Activated T-cell treated with anti-CD3 and anti-CD28 coated beads, Interleukin-2, amount 50 U/mL, for 72 hours (primary cell): ENCODE measurements at regions not wholly inside any gene's neighbourhood (a gene's known extent, or its start where the extent isn't known, plus 50 kb on each side); places are given as distances from the start of the nearest gene placed in this dataset.

Experiments
- ATAC-seq, 2 donors: fragments of 150-1000 bp; cut with Tn5 transposase; replicated peaks in 1 of 2; 2 replicates each; pipeline ENCODE4 v1.10.0; 2021; ENCODE audit warnings: moderate library complexity in 2 of 2, mild to moderate bottlenecking in 1 of 2
- DNase-seq, 2 donors: peaks; one replicate each; pipeline ENCODE4 v3.0.0; 2021 to 2022; ENCODE audit warnings: mixed read lengths in 1 of 2
- H3K27ac Mint-ChIP-seq: one replicate; pipeline ENCODE4 v1.8.0; 2022; ENCODE audit warnings: mild to moderate bottlenecking, moderate library complexity, mixed read lengths
- H3K27me3 Mint-ChIP-seq: one replicate; pipeline ENCODE4 v1.8.0; 2022; ENCODE audit warnings: low read depth, mixed read lengths
- H3K36me3 Mint-ChIP-seq, 2 donors: one replicate each; pipeline ENCODE4 v1.8.0; 2022; ENCODE audit warnings: mixed read lengths in 2 of 2, mild to moderate bottlenecking in 1 of 2; ENCODE audit not compliant: insufficient read depth in 2 of 2
- H3K4me1 Mint-ChIP-seq: one replicate; pipeline ENCODE4 v1.8.0; 2022; ENCODE audit warnings: low read depth, mixed read lengths
- H3K4me3 Mint-ChIP-seq, 2 donors: one replicate each; pipeline ENCODE4 v1.8.0; 2022; ENCODE audit warnings: mild to moderate bottlenecking in 2 of 2, mixed read lengths in 2 of 2, moderate library complexity in 2 of 2
- H3K9me3 Mint-ChIP-seq, 2 donors: one replicate each; pipeline ENCODE4 v1.8.0; 2022; ENCODE audit warnings: mixed read lengths in 2 of 2

DNA sequence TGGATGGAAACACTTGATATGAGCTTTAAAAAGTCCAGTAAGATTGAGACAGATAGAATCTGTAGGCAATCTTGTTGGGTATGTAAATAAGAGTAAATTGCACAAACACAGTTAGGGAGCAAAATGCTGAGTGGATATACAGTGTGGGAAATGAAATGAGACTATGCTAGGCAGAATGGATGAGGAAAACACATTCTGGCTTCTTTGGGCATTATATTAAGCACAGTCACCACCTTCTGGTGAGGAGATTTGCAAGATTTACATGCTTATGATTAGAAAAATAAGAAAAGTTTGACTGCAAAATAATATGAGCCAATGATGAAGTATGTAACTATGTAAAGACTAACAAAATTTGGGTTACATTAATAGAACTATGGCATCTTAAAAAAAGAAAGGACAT lies 2165.0 kb upstream of the CELF4 start:
- no peak overlapping the region for H3K27ac Mint-ChIP-seq
- ATAC-seq = no peak
- H3K4me3 Mint-ChIP-seq = no peak overlapping the region
- H3K4me1 Mint-ChIP-seq = no peaks in the 10 kb centered on the region
- DNase-seq = no peak
- H3K36me3 Mint-ChIP-seq = peaks cover 0 to 1% of the 10 kb centered on the region in 2 donors
- no peaks in the 10 kb centered on the region for H3K27me3 Mint-ChIP-seq
- H3K9me3 Mint-ChIP-seq = peaks cover 4 to 9% of the 10 kb centered on the region in 2 donors

DNA sequence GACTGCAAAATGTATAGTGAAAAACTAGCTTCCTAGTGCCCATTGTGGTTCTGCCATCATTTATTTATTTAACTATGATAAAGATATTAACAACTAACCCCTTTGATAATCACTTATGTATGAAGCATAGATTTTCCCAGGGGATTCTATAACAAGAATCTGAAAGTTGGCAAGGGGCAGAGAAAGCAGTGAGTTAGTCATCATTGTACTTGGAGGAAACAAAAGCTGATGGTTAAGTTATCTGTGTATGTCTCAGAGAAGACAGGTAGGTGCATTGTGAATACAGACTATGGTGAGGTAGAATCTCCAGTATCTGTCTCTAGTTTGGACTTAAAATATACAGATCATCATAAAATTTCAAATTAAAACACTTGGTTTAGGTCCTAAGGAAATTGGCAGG lies 2159.1 kb upstream of the CELF4 start:
- H3K27me3 Mint-ChIP-seq = no peaks in the 10 kb centered on the region
- no peak overlapping the region for H3K4me3 Mint-ChIP-seq
- ATAC-seq (no peak), DNase-seq (no peak)
- H3K4me1 Mint-ChIP-seq = no peaks in the 10 kb centered on the region
- no peak overlapping the region for H3K27ac Mint-ChIP-seq
- no peaks in the 10 kb centered on the region for H3K36me3 Mint-ChIP-seq
- peaks cover 0 to 5% of the 10 kb centered on the region in 2 donors for H3K9me3 Mint-ChIP-seq

DNA sequence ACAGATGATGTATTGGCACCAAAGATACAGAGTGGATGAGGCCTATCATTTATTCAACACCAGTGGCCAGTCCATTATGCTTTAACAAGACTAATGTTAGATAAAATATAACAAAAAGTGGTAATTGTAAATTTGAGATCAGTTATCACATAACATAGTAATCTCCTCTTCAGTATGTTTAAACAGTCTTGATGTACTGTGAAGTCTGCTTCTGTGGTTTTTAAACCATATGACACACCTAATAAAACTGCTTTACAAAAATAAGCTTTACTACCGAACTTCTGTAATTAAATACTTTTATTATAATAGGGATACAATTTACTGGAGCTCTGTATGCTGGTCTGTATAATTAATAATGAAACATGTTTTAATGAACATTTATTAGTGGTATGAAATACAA lies 2156.1 kb upstream of the CELF4 start:
- Mint-ChIP-seq H3K27ac (no peak overlapping the region), H3K4me1 (no peaks in the 10 kb centered on the region), H3K36me3 (no peaks in the 10 kb centered on the region), H3K9me3 (peaks cover 3 to 7% of the 10 kb centered on the region in 2 donors), H3K4me3 (no peak overlapping the region), H3K27me3 (no peaks in the 10 kb centered on the region)
- DNase-seq (no peak), ATAC-seq (no peak)

DNA sequence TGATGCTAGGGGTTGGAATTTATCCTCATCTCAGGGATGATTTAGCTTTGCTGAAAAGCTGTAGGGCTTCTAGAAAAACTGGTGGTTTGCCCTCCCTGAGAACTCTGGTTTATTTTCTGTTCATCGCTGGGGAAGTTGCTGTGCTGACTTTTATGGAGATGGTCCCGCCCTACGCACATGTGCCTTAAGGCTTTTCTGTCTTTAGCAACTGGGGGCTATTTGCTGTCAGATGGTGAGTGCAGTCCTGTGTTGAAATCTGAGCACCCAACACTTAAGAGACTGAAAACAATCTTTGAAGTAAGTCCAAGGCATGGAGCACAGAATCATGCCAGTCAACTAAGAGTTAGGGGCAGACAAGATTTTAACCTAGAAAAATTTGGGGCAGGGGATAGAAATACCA lies 2148.4 kb upstream of the CELF4 start:
- Mint-ChIP-seq H3K27me3 (no peaks in the 10 kb centered on the region), H3K27ac (no peak overlapping the region), H3K36me3 (no peaks in the 10 kb centered on the region), H3K4me1 (no peaks in the 10 kb centered on the region), H3K9me3 (peaks cover 2 to 6% of the 10 kb centered on the region in 2 donors), H3K4me3 (no peak overlapping the region)
- ATAC-seq (no peak), DNase-seq (no peak)

DNA sequence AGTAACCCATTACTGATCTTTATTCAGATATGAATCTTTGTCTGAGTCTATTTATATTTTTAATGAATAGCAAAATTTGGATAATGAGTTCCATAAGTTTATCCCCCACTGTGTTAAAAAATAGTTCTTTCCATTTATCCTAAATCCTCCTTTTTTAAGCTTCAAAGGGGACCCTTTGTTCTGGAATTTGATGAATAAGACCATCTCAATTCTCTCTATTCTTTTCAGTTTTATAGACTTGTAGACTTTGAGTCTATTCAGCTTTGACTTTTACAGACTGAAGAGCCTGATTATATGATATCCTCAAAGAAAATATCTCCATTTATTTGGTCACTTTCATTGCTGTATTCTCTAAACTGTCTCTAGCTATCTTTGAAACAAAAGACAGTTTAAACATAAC lies 2146.1 kb upstream of the CELF4 start:
- DNase-seq (no peak), ATAC-seq (no peak)
- Mint-ChIP-seq H3K36me3 (no peaks in the 10 kb centered on the region), H3K4me3 (no peak overlapping the region), H3K4me1 (no peaks in the 10 kb centered on the region), H3K27me3 (no peaks in the 10 kb centered on the region), H3K9me3 (peaks cover 3 to 4% of the 10 kb centered on the region in 2 donors), H3K27ac (no peak overlapping the region)

DNA sequence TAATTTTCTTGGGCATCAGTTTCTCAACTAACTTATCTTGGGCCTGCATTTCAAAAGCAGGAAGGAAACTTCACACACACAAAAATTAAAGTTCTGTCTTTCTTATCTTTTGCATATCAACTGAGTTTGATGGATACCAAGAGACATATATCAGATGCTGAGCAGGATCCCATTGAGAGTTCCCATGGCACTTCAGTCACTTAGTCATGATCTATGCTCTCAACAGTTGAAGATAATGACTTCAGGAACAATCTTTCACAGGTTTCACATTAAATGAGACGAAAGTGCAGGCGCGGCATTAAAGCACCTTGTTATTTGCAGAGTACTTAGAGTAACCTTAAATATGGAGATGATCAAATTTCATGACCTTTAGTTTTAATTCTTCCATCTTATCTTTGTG lies 2139.8 kb upstream of the CELF4 start:
- H3K4me3 Mint-ChIP-seq = no peak overlapping the region

DNA sequence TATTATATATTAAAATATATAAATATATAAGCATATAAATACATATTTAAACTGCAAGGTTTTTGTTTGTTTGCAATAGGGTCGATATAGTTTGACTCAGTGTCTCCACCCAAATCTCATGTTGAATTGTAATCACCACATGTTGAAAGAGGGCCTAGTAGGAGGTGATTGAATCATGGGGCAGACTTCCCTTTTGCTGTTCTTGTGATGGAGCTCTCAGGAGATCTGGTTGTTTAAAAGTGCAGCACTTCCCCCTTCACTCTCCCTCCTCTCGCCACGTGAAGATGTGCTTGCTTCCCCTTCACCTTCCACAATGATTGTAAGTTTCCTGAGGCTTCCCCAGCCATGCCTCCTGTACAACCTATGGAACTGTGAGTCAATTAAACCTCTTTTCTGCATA lies 2137.3 kb upstream of the CELF4 start:
- DNase-seq = no peak
- Mint-ChIP-seq H3K27me3 (no peaks in the 10 kb centered on the region), H3K4me1 (no peaks in the 10 kb centered on the region), H3K4me3 (no peak overlapping the region), H3K9me3 (peaks cover 2% of the 10 kb centered on the region in 2 donors), H3K36me3 (no peaks in the 10 kb centered on the region), H3K27ac (no peak overlapping the region)
- ATAC-seq = no peak

More for the DNA sequence above, 2139.8 kb upstream of the CELF4 start:
- DNase-seq (no peak), ATAC-seq (no peak)
- Mint-ChIP-seq H3K36me3 (no peaks in the 10 kb centered on the region), H3K27me3 (no peaks in the 10 kb centered on the region), H3K27ac (no peak overlapping the region), H3K9me3 (peaks cover 2 to 3% of the 10 kb centered on the region in 2 donors), H3K4me1 (no peaks in the 10 kb centered on the region)

DNA sequence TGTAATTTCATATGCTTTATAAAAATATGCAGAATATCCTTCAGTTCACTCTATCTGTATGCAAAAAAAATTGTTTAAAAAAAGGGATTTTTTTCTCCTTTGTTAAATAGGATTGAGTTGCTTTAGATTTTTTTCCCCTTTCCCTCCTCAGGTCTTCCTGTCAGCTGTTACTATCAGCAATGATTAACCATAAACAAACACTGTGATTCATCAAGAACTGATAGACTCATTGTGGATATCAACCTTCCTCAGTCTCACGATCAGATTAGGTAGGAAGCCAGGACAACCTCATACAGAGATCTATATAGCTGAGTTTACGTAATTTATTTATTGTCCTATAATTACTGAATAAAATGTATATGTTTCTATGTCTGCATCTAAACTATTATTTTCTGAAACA lies 2136.2 kb upstream of the CELF4 start:
- no peaks in the 10 kb centered on the region for H3K36me3 Mint-ChIP-seq
- H3K4me1 Mint-ChIP-seq = no peaks in the 10 kb centered on the region
- ATAC-seq = no peak

DNA sequence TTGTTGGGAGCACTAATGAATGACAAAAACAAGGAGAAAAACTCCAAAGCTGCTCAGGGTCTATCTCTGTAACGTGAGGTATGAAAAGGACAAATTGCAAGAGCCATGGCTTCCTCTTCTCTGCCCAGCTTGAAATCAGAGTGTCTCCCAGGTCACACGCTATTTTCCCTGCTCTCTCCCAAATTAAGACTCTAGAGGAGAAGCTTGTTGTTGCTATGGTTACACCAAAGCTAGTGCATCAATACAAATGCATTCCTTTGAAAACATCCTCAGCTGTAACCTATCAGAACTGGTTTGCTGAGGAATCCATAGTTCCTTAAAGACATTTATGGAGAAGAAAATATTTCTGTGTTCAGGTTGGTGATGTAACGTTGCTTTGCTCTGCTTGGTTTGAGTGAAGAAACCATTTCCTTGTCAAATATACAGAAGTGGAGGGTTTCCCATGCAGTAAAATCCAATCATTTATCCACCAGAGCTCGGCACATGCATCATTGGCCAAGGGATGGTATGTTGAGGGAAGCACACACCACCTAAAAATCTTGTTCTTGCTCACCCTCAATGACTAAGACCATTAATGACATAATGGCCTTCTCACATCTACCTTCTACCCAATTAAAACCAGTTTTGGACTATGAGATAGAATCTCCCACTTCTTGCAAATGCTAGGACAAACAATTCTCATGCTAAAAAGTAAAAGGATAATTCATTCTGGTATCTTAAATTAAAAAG lies 2135.6 kb upstream of the CELF4 start:
- H3K27me3 Mint-ChIP-seq = no peaks in the 10 kb centered on the region
- ATAC-seq (no peak), DNase-seq (no peak)
- H3K4me1 Mint-ChIP-seq = no peaks in the 10 kb centered on the region
- no peak overlapping the region for H3K4me3 Mint-ChIP-seq
- no peak overlapping the region for H3K27ac Mint-ChIP-seq
- peaks cover 2 to 3% of the 10 kb centered on the region in 2 donors for H3K9me3 Mint-ChIP-seq
- no peaks in the 10 kb centered on the region for H3K36me3 Mint-ChIP-seq

More for the DNA sequence above, 2136.2 kb upstream of the CELF4 start:
- no peaks in the 10 kb centered on the region for H3K27me3 Mint-ChIP-seq
- no peak overlapping the region for H3K4me3 Mint-ChIP-seq
- no peak for DNase-seq
- H3K27ac Mint-ChIP-seq = no peak overlapping the region
- H3K9me3 Mint-ChIP-seq = peaks cover 2% of the 10 kb centered on the region in 2 donors

DNA sequence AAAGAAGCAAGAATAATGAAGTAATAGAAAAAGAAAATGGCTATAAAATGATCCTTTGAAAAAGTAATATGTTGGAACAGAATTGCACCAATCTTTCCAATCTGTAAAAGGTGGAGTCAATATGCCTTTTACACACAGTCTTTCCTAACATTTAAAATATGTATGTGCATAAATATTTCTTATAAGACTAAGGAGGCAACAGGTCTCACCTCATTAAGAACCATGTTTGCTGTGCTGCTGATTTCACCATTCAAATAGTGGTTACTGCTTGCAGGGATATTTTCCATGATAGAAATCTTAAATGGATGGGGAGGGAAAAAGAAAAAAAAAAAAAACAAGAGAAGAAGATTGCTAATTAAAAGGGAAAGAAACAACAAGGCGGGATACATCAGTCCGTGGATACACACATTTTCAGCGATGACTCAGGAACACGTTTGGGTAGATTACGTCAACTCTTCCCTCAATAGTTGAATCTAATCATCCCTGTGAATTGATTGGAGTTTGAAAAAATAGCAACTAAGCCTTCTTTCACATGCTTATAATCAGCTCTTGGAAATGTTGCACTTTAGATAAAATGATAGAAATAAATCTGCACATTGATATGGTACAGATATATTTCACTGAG lies 2133.9 kb upstream of the CELF4 start:
- ATAC-seq (no peak), DNase-seq (no peak)
- Mint-ChIP-seq H3K4me1 (no peaks in the 10 kb centered on the region), H3K9me3 (peaks cover 2 to 10% of the 10 kb centered on the region in 2 donors), H3K27me3 (no peaks in the 10 kb centered on the region), H3K36me3 (no peaks in the 10 kb centered on the region), H3K27ac (no peak overlapping the region), H3K4me3 (no peak overlapping the region)

DNA sequence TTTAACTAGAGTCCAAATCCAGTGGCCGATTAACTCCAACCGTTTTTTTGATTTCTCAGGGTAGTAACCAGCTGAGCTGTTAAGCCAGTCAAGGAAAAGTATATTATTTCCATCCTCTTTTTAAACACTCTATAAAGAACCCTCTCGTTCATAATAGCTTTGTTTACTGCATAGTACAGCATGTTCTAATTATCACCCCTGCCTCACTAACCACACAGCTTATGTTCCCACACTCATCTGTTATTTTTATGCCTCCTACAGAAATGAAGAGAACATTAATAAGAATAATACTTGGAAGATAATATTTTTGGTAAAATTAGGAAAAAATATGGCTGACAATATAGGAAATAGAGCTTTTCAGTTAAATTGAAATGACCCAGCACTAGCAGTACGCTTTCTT lies 2132.8 kb upstream of the CELF4 start:
- H3K36me3 Mint-ChIP-seq = no peaks in the 10 kb centered on the region
- no peak for ATAC-seq

DNA sequence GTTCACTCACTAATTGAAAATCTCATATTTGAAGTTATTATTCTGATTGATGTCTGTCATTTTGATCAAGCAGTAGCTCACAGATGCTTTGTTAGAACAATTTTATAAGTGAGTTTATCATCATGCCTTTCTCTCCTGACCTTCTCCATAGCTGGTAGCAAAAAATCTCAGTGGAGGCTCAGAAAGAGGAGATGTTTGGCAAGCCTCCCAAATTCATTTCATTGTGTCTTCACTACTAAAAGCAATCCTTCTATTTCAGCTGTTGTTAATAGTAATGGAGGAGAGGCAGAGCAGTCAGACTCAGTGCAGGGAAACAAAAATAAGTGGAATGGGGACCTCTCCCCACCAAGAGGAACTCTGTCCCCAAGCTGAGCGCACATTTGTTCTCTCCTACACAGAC lies 2127.8 kb upstream of the CELF4 start:
- no peaks in the 10 kb centered on the region for H3K36me3 Mint-ChIP-seq
- H3K4me1 Mint-ChIP-seq = no peaks in the 10 kb centered on the region
- ATAC-seq = no peak
- H3K9me3 Mint-ChIP-seq = peaks cover 0 to 9% of the 10 kb centered on the region in 2 donors
- no peak overlapping the region for H3K4me3 Mint-ChIP-seq
- no peak overlapping the region for H3K27ac Mint-ChIP-seq
- DNase-seq = no peak
- H3K27me3 Mint-ChIP-seq = no peaks in the 10 kb centered on the region

More for the DNA sequence above, 2132.8 kb upstream of the CELF4 start:
- no peak overlapping the region for H3K4me3 Mint-ChIP-seq
- H3K4me1 Mint-ChIP-seq = no peaks in the 10 kb centered on the region
- no peak overlapping the region for H3K27ac Mint-ChIP-seq
- H3K27me3 Mint-ChIP-seq = no peaks in the 10 kb centered on the region
- no peak for DNase-seq
- H3K9me3 Mint-ChIP-seq = peaks cover 2 to 10% of the 10 kb centered on the region in 2 donors

DNA sequence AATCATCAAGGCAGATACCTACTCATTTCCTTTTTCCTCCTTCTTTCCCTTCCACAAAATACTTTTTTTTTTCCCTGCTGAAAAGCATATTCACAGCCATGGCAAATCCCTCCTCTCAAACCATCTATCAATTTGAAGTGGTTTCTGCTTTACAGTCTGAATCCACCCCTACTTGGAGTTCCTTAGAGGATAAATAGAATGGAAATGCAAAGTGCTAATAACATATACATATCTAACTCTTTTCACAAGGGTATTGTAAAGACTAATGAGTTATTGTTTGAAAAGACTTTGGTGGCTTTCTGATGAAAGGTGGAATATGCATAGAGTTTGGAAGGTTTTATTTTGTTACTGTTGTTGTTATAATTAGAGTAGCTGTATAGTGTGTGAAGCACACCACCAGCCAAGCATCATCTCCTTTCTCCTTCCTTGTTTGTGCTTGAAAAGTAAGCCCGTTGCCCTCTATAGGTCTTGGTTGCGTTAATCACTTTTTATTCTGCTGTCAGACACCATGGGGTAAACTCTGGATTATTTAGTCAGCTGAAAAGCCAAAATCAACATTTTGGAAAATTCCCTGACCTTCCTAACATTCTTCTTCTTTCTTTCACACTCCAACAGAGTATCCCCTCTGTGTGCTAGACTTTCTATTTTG lies 2126.9 kb upstream of the CELF4 start:
- DNase-seq (no peak), ATAC-seq (no peak)
- H3K9me3 Mint-ChIP-seq = peaks cover 0 to 9% of the 10 kb centered on the region in 2 donors

More for the DNA sequence above, 2126.9 kb upstream of the CELF4 start:
- Mint-ChIP-seq H3K27me3 (no peaks in the 10 kb centered on the region), H3K4me1 (no peaks in the 10 kb centered on the region), H3K36me3 (no peaks in the 10 kb centered on the region), H3K4me3 (no peak overlapping the region), H3K27ac (no peak overlapping the region)
